ENCODE measurements at regions not wholly inside any gene's neighbourhood (a gene's known extent, or its start where the extent isn't known, plus 50 kb on each side); places are given as distances from the start of the nearest gene placed in this dataset.

DNA sequence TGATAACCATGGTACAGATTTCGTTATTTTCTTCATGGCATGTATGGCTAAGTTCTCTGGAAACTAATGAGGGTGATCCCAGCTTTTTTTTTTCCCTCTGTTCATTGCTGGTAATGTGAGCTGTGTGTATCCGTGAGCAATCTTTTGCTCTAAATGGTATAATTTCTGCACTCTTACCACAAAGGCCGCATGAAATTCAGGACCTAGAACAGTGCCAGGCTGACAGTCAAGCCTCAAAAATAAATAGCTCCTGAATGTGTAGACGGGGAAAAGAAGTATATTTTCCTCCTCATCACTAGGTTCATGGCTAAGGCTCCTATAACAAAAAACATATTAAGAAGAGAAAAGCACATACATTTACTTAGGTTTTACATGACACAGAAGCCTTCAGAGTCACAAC, 140.2 kb upstream of the RMST start:
- no peaks in the 10 kb centered on the region for H3K27me3 ChIP-seq (ENCODE audit: insufficient read depth, low read length)
- H3F3A ChIP-seq (ENCODE audit: insufficient read depth, low read length), result no peaks in the 10 kb centered on the region
- no peaks in the 10 kb centered on the region for H3K9me2 ChIP-seq (ENCODE audit: low read depth, low read length)
- no peaks in the 10 kb centered on the region for H4K20me1 ChIP-seq (ENCODE audit: insufficient read depth, low read length)
- no peak overlapping the region for H3K9ac ChIP-seq (ENCODE audit: low read length)
- no peak overlapping the region for H3K4me2 ChIP-seq (ENCODE audit: low read length)
- H2AFZ ChIP-seq (ENCODE audit: low read length), result no peak overlapping the region
- TF ChIP-seq EZH2 (IDR thresholded peaks at IDR 0.05; ENCODE audit: borderline replicate concordance, low read length), result no peak
- TF ChIP-seq, protein P1, sequence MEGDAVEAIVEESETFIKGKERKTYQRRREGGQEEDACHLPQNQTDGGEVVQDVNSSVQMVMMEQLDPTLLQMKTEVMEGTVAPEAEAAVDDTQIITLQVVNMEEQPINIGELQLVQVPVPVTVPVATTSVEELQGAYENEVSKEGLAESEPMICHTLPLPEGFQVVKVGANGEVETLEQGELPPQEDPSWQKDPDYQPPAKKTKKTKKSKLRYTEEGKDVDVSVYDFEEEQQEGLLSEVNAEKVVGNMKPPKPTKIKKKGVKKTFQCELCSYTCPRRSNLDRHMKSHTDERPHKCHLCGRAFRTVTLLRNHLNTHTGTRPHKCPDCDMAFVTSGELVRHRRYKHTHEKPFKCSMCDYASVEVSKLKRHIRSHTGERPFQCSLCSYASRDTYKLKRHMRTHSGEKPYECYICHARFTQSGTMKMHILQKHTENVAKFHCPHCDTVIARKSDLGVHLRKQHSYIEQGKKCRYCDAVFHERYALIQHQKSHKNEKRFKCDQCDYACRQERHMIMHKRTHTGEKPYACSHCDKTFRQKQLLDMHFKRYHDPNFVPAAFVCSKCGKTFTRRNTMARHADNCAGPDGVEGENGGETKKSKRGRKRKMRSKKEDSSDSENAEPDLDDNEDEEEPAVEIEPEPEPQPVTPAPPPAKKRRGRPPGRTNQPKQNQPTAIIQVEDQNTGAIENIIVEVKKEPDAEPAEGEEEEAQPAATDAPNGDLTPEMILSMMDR (IDR thresholded peaks at IDR 0.05; ENCODE audit: low read length), result no peak
- no peaks in the 10 kb centered on the region for H3K79me2 ChIP-seq (ENCODE audit: insufficient read depth, low read length)
- no peak overlapping the region for H3K4me3 ChIP-seq (ENCODE audit: low read depth, low read length, poor library complexity, severe bottlenecking)
- no peaks in the 10 kb centered on the region for H3K9me3 ChIP-seq (ENCODE audit: low read length)
- H3K27ac ChIP-seq (ENCODE audit: low read depth, low read length, poor library complexity, severe bottlenecking), result no peak overlapping the region
- H3K4me1 ChIP-seq (ENCODE audit: insufficient read depth, low read length, severe bottlenecking), result no peaks in the 10 kb centered on the region
- no peaks in the 10 kb centered on the region for H3K36me3 ChIP-seq (ENCODE audit: insufficient read depth, low read length)

DNA sequence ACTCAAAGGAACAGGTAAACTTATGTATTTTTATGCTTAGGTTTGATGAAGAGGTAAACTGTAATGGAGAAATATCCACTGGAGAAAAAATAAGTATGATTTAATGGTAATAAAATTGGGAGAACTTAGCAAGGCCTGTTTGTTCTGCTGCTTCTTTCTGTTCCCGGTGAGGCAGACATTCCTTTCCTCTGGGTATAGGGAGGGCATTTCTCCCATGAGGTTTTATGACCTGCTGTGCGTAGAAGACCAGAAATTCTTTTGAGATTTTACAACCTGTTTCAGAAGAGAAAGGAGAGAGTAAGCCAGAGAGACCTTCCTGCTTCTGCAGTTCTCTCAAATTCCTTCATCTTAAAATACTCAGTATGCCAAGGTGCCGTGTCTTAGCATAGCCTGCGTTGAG, 139.4 kb upstream of the RMST start:
- H3K27ac ChIP-seq (ENCODE audit: low read depth, low read length, poor library complexity, severe bottlenecking), result no peak overlapping the region
- H3K27me3 ChIP-seq (ENCODE audit: insufficient read depth, low read length), result no peaks in the 10 kb centered on the region
- H3K9me3 ChIP-seq (ENCODE audit: low read length), result no peaks in the 10 kb centered on the region
- no peaks in the 10 kb centered on the region for H3K4me1 ChIP-seq (ENCODE audit: insufficient read depth, low read length, severe bottlenecking)
- no peaks in the 10 kb centered on the region for H3F3A ChIP-seq (ENCODE audit: insufficient read depth, low read length)
- no peaks in the 10 kb centered on the region for H4K20me1 ChIP-seq (ENCODE audit: insufficient read depth, low read length)
- TF ChIP-seq, protein P1 (IDR thresholded peaks at IDR 0.05; ENCODE audit: low read length), result no peak
- no peak for TF ChIP-seq EZH2 (IDR thresholded peaks at IDR 0.05; ENCODE audit: borderline replicate concordance, low read length)
- no peaks in the 10 kb centered on the region for H3K9me2 ChIP-seq (ENCODE audit: low read depth, low read length)
- H3K4me3 ChIP-seq (ENCODE audit: low read depth, low read length, poor library complexity, severe bottlenecking), result no peak overlapping the region
- H3K79me2 ChIP-seq (ENCODE audit: insufficient read depth, low read length), result no peaks in the 10 kb centered on the region
- H2AFZ ChIP-seq (ENCODE audit: low read length), result no peak overlapping the region
- no peak overlapping the region for H3K4me2 ChIP-seq (ENCODE audit: low read length)
- H3K9ac ChIP-seq (ENCODE audit: low read length), result no peak overlapping the region
- no peaks in the 10 kb centered on the region for H3K36me3 ChIP-seq (ENCODE audit: insufficient read depth, low read length)

DNA sequence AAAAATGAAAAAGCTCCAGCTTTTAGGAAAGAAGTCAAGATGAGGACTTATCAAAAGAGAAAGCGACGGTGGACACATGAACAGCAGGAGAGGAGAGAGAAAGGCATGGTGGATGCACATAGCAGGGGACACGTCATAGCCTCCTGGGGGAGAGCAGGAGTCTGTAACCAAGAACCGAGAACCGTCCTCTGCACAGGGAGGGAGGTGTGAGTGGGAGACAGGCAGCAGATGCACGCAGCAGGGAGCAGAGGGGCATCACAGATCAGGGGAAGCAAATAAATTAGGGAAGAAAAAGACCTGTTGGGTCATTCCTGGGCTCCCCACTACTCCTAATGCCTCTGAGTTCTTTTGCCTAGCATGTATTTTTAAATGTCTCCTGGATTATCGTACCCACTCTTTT, 138.1 kb upstream of the RMST start:
- Histone ChIP-seq H3F3A (ENCODE audit: insufficient read depth, low read length) (no peaks in the 10 kb centered on the region), H3K27me3 (ENCODE audit: insufficient read depth, low read length) (no peaks in the 10 kb centered on the region), H3K79me2 (ENCODE audit: insufficient read depth, low read length) (no peaks in the 10 kb centered on the region), H3K4me1 (ENCODE audit: insufficient read depth, low read length, severe bottlenecking) (no peaks in the 10 kb centered on the region), H3K4me3 (ENCODE audit: low read depth, low read length, poor library complexity, severe bottlenecking) (no peak overlapping the region), H3K4me2 (ENCODE audit: low read length) (no peak overlapping the region), H3K9me2 (ENCODE audit: low read depth, low read length) (no peaks in the 10 kb centered on the region), H3K9ac (ENCODE audit: low read length) (no peak overlapping the region), H3K9me3 (ENCODE audit: low read length) (no peaks in the 10 kb centered on the region), H2AFZ (ENCODE audit: low read length) (no peak overlapping the region), H3K27ac (ENCODE audit: low read depth, low read length, poor library complexity, severe bottlenecking) (no peak overlapping the region), H4K20me1 (ENCODE audit: insufficient read depth, low read length) (no peaks in the 10 kb centered on the region), H3K36me3 (ENCODE audit: insufficient read depth, low read length) (no peaks in the 10 kb centered on the region)
- TF ChIP-seq EZH2 (IDR thresholded peaks at IDR 0.05; ENCODE audit: borderline replicate concordance, low read length), result no peak
- TF ChIP-seq, protein P1 (IDR thresholded peaks at IDR 0.05; ENCODE audit: low read length), result no peak
